NCI-H1417 (cell line): ENCODE measurements at regions not wholly inside any gene's neighbourhood (a gene's known extent, or its start where the extent isn't known, plus 50 kb on each side); places are given as distances from the start of the nearest gene placed in this dataset.
"Not testable (repeated sequence)": the region's sequence is repeated elsewhere in the genome, so short reads cannot be mapped to it uniquely, and the experiment has no call there.

Source experiments
- DNase-seq, 3 experiments: peaks; one replicate each; lab custom pipeline; 2025; lab: John Stamatoyannopoulos, UW

- DNase-seq: no peak
Observed at GRCh38 chr6:67768972-67769371, 866.1 kb upstream of the ADGRB3 start.

GRCh38 chr6:67767046-67767822, 867.8 kb upstream of the ADGRB3 start:
- not testable (repeated sequence) for DNase-seq

DNA sequence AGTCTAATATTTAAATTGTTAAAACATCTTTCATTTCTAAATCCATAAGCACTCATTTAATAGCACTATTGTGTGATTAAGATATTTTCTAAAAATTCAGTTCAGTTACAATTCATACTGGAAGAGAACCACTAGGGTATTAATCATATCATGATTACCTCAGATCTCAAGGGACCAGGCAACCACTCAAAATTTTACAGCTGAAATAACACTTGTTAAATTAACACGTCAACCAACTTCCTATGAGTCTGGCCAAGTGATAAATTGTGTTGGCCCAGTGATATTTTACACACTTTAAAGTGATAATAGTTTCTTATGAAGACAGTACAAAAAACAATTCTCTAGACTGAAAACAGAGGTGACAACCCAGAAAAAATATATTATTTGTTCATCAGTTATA, 869.0 kb upstream of the ADGRB3 start:
- peak in 1 of 3 experiments; percentile 27 for DNase-seq

DNA sequence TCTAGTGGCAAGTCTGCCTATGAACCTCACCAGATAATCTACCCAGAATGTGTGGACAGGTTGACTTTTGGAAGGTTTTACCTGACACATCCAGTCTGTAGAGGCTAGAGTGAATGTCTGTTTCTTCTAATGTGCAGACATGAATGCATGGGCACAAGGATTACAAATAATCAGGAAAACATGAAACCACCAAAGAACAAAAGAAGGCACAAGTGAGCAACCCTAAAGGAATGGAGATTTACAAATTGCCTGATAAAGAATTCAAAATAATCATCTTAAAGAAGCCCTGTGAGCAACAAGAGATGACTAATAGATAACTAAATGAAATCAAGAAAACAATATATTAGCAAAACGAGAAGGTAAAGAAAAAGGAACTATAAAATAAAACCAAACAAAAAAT, 876.1 kb upstream of the ADGRB3 start:
- DNase-seq: no peak

DNA sequence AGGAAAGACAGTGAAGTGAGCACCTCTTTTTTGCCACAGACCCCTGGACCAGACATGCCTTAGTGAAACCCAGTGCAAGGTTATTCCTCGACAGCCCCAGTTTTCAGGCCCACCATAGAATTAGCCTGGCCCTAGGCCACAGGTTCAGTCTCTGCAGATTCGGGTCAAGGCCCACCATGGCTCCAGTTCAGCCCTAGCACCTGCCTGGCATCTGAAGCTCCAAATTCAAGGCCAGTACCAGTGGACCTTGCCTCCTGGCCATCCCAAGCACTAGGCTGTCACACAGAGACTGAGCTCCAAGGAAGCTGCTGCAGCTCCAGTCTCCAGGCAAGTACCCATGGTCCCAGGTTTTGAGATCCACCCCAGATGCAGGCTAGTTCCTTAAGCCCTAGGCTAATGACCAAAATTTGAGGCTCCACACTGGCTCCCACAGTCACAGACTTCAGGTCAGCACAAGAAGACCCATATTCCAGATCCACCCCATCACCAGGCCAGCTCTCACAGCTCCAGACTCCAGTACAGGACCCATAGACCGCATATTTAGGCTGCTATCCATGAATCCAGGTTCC, 877.5 kb upstream of the ADGRB3 start:
- no peak for DNase-seq

DNA sequence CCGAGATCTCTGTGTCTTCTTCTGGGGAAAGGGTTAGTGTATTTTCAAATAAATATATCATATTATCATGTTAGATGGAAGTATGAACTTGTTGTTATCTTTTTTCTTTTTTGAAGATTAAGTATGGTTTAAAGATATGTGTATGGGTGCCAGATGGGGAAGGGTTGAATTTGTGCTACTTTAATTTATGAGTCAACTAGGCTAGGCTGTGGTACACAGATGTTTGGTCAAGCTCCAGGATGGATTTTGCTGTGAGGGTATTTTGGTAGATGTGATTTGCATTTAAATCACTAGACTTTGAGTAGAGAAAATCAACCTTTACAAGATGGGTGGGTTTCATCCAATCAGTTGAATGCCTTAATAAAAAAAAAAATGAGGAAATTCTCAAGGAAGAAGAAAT, 886.6 kb upstream of the ADGRB3 start:
- no peak for DNase-seq

DNA sequence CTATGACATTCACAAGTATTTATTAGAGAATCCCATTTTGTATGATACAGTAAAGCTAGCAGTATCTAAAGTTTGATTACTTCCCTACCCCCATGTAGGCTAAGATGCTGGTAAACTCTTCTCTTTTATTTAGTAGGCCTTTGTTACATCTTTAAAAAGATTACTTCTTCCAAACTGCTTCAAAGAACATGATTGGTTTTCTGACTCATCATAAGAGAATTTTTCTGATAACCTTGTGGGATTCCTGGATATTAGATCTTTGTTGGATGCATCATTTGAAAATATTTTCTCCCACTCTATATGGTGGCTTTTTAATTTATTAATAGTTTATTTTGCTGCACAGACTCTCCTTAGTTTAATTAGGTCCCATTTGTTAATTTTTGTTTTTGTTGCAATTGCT, 898.3 kb upstream of the ADGRB3 start:
- no peak for DNase-seq

GRCh38 chr6:67736161-67736560, 898.9 kb upstream of the ADGRB3 start:
- DNase-seq: no peak

DNA sequence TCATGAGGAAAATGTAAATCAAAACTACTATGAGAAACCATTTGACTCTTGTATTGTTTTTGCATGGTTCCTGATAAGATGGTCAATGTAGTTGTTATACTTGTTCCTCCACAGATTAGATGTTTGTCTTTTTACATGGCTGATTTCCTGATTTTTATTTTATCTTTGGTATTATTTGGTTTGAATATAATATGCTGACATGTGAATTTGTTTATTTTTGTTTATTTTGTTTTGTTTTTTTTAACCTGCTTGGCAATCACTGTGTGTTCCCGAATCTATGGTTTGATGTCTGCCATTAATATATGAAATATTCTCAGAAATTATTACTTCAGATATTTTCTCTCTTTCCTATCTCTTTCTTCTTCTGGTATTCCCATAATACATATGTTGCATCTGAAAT, 899.5 kb upstream of the ADGRB3 start:
- no peak for DNase-seq

DNA sequence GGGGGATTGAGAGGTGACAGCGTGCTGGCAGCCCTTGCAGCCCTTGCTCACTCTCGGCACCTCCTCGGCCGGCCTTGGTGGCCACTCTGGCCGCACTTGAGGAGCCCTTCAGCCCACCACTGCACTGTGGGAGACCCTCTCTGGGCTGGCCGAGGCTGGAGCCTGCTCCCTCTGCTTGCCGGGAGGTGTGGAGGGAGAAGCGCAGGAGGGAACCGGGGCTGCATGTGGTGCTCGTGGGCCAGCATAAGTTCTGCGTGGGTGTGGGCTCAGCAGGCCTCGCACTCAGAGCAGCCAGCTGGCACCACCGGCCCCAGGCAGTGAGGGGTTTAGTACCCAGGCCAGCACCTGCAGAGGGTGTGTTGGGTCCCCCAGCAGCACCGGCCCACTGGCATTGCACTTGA, 912.2 kb upstream of the ADGRB3 start:
- DNase-seq: no peak

DNA sequence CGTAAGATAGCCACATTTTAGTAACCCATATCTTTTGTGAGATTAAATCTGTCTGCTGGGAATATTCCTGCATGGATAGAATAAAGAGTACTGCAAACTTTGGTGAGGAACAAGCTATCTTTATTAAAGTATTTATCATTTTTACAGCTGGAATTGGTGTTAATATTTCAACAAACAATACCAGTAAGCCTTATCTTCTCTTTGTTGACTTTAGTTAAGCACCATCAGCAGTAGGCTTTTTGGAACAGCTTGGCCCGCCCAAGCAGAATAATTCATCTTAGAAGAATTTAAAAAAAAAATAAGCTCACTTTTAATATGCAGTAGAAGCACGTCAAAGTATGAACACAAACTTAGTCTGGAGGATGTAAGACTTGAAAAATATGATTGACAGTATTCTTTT, 917.8 kb upstream of the ADGRB3 start:
- DNase-seq: no peak

DNA sequence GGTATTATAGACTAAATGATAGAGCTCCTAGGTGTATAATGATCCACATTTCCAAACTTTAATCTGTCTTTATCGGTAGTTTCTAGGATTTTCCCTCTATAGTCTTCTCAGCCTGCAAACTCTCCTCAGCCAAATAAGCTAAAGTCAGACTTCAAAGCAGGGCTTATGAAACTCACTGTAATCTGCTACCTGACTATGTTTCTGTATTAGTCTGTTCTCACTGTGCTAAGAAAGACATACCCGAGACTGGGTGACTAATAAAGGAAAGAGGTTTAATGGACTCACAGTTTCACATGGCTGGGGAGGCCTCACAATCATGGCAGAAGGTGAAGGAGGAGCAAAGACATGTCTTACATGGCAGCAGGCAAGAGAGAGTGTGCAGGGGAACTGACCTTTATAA, 928.7 kb upstream of the ADGRB3 start:
- no peak for DNase-seq

DNA sequence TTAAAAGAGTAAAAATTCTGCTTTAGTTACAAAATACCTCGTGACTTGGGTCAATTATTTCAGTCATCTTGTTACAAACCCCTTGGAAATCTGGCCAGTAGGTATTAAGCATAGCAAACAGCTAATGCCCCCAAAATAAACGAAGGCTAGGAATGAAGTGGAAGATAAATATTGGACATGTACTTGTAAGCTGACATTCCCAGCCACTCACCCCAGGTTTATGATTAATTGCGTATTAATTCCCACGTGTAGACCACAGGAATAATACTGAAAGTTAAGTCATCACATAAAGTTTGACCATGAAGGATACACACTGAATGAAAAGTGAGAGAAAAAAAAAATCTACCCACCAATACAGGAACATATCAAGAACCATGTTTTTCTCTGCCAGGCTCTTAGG, 936.5 kb upstream of the ADGRB3 start:
- peak in 2 of 3 experiments; percentile 29 to 82 for DNase-seq

DNA sequence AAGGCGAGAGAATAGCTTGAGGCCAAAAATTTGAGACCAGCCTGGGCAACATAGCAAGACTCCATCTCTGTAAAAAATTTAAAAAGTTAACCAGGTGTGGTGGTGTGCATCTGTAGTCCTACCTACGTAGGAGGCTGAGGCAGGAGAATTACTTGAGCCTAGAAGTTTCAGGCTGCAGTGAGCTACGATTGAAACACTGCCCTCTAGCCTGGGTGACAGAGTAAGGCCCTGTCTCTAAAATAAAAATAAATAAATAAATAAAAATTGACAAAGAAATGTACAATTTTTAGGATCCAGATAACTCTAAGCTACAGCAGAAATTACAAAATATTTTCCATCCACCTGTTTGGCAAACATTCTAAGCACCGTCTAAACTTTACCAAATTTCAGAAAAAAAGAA, 941.0 kb upstream of the ADGRB3 start:
- DNase-seq: no peak

GRCh38 chr6:67689329-67689728, 945.8 kb upstream of the ADGRB3 start:
- DNase-seq: no peak

DNA sequence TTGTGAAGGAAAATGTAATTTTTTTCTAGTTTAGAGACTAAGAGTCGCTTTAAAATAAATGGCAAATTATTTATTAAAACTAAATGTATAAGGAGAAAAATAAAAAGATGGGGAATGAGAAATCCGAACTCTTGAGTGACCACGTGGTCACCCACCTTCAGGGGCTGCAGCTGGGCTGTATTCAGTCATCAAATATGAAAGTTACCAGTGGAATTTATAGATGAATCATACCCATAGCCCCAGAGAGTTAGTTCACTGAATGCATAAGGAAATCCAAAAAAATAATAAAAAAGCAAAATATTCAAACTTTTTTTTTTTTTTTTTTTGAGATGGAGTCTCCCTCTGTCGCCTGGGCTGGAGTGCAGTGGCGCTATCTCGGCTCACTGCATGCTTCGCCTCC, 947.7 kb upstream of the ADGRB3 start:
- no peak for DNase-seq

DNA sequence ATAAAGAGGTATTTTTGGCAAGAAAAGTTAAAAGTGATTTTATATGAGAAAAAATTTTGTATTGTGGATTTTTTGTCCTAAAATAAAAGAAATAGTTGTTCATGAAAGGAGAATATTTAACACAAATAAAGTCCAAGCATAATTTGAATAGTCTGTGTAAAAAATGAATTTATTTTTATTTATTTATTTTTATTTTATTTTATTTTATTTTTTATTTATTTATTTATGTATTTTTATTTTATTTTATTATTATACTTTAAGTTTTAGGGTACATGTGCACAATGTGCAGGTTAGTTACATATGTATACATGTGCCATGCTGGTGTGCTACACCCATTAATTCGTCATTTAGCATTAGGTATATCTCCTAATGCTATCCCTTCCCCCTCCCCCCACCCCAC, 948.9 kb upstream of the ADGRB3 start:
- DNase-seq: not testable (repeated sequence)

DNA sequence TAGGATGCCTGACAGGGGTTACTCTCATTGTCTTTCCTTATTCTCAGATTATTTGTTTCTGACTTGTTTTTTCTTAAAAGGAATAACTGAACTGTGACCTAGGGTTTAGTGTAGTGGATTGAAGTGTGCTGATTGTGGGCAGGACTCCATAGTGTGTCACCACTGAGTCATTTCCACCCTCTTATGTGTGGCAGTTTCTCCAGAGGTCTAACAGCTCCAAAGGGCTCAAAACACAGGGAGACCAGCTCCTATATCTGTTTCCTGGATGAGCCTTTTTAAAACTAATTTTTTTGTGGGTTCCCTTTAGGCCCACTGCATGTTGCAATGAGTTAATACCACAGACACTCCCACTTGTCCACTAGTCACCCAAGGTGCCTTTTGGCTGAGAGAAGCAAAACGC, 951.1 kb upstream of the ADGRB3 start:
- DNase-seq: no peak

- DNase-seq: no peak
Observed at GRCh38 chr6:67680297-67680932, 954.7 kb upstream of the ADGRB3 start.

DNA sequence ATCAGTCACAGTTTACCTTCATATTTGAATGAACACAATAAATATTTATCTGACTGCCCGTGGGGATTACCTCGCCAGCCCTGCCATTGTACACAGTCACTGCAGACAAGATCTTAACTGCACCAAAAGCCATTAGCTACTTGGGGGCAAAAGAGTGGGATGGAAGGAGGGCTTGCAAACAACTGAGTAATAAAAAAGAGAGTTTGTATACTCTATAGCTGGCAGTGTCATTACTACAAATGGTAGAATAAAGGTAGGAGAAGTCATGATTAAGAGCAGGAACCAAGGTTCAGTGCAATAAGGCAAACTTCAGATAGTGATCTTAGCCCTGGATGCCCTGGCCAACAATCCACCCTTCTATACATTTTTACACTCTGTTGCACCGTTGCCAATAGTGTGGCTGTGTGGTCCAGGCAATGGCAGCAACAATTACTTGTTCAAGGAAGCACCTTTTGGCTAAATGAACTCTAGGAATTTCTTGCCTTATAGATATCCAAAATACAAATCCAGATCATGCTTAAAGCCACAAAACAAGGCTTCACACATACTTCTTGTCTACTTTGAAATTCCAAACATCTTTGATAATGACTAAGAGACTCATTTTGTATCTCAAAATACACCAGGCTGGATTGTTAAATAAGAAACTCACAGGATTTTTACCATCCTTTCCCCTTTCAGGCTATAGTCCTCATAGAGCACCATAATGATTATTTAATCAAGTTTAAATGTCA, 955.4 kb upstream of the ADGRB3 start:
- DNase-seq: no peak

GRCh38 chr6:67676892-67677291, 958.2 kb upstream of the ADGRB3 start:
- no peak for DNase-seq

- DNase-seq: peak in 2 of 3 experiments; percentile 25 to 58
Observed at GRCh38 chr6:67667637-67668422, 967.3 kb upstream of the ADGRB3 start.
